GM19463 (cell line): ENCODE measurements at regions not wholly inside any gene's neighbourhood (a gene's known extent, or its start where the extent isn't known, plus 50 kb on each side); places are given as distances from the start of the nearest gene placed in this dataset.

Experiments
- ATAC-seq: cut with Tn5 transposase; IDR thresholded peaks from one replicate; pipeline ENCODE4 v1.9.1; 2021; ENCODE audit warnings: mild to moderate bottlenecking, moderate library complexity; ENCODE audit not compliant: unreplicated experiment

DNA sequence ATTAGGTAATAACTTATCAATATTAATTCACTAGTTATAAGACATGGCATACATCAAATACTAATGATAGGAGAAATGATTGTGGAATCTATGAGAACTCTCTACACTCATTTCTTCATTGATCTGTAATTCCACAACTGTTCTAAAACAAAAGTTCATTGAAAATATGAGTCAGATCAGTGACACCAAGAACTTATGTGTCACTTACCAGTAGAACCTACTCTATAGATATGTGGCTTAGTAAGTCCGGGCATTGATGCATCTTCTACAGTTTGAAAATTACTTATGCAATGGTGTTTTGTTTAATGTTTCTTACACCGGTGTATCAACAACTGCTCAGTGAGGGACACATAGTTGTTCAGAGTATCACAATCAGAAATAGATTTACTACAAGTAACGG is 520.3 kb downstream of the ARAP2 start:
- ATAC-seq, result no peak

DNA sequence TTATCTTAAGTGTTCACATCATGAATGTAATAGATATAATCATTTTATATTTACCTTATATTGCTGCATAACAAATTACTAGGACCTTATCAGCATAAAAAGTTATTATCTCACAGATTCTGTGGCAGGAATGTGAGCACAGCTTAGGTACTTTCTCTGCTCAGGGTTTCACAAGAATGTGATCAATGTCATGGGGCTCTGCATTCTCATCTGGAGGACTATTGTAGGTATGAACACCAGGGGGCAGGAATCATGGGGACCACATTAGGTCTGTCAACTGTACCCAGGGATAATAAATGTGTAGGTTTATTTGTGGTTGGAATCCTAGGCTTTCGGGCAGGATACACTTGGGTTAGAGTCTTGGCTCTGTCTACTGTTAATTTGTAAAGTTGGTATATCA is 519.2 kb downstream of the ARAP2 start:
- ATAC-seq, result no peak

GRCh38 chr4:35730414-35730813 is 513.9 kb downstream of the ARAP2 start:
- no peak for ATAC-seq

DNA sequence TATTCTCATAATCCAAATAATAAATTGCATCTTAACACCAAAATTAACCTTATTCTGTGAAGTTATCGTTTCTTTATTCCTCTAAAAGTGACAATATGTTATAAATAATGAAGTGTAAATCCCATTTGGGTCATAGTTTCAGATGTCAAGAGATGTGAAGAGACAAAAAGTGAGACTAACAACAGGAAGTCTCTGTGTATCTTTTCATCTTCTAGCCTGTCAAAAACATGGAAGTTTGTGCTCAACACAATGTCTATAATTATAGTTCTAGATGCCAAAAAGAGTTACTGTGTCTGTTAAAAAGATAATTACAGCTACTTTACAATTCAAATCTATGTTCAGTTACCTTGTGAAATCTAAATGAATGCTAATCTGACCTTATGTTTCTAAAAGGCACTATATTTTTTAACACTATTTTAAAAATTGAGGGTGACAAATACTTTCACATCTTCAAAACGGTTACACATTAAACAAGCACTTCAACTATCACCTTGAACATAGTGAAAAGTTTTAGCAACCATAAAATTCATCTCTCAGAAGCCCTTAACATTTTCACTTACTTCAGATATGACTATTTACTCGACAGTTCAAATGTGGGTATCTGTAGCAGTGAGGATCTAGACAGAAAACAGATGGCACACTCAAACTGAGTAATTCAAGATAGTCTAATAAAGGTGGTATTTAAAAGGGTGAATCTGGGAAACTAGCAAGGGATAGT is 509.8 kb downstream of the ARAP2 start:
- peak; percentile 79 for ATAC-seq

DNA sequence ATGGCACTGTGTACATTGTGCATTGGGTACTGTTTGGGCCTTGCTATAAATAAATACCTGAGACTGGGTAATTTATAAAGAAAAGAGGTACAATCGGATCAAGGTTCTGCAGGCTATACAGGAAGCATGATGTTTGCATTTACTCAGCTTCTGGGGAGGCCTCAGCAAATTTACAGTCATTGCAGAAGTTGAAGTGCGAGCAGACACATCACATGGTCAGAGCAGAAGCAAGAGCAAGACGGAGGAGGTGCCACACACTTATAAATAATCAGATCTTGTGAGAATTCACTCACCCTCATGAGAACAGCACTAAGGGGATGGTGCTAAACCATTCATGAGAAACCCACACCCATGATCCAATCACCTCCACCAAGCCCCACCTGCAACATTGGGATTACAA is 505.0 kb downstream of the ARAP2 start:
- ATAC-seq, result no peak

DNA sequence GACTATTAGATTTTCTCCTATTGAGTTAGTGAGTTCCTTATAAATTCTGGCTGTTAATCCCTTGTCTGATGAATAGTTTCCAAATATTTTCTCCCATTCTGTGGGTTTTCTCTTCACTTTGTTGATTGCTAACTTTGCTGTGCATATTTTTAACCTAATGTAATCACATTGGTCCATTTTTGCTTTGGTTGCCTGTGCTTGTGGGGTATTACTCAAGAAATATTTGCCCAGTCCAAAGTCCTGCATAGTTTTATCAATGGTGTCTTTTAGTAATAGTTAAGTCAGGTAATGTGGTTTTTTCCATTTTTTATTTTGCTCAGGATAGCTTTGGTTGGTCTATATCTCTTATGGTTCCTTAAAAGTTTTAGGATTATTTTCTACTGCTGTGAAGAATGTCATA is 490.3 kb downstream of the ARAP2 start:
- no peak for ATAC-seq

GRCh38 chr4:35757836-35758235 is 486.5 kb downstream of the ARAP2 start:
- no peak for ATAC-seq

DNA sequence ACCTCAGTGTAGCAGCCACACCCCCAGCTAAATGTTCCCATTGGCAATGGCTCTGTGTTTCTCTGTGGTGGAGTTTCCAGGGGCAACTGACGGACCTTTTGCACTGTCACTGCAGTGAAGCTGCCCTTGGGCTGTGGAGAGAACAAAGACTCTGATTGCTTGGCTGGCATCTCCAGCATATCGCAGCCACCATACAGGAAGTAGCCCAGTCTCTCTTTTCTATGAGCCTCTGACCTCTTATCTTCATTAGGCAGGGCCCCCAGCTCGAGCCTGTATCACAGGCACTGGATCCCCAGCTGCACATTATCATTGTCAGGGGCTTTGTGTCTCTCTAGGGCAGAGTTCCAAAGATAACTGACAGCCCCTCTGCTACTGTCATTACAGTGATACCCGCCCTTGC is 483.5 kb downstream of the ARAP2 start:
- ATAC-seq, result no peak

GRCh38 chr4:35771571-35771970 is 472.7 kb downstream of the ARAP2 start:
- ATAC-seq, result no peak

- ATAC-seq, result no peak
Observed at GRCh38 chr4:35772291-35772690, 472.0 kb downstream of the ARAP2 start.

GRCh38 chr4:35789899-35790574 is 454.3 kb downstream of the ARAP2 start:
- ATAC-seq, result no peak

- ATAC-seq, result no peak
Observed at GRCh38 chr4:35793045-35793722, 451.1 kb downstream of the ARAP2 start.

GRCh38 chr4:35793766-35794165 is 450.5 kb downstream of the ARAP2 start:
- ATAC-seq, result no peak

DNA sequence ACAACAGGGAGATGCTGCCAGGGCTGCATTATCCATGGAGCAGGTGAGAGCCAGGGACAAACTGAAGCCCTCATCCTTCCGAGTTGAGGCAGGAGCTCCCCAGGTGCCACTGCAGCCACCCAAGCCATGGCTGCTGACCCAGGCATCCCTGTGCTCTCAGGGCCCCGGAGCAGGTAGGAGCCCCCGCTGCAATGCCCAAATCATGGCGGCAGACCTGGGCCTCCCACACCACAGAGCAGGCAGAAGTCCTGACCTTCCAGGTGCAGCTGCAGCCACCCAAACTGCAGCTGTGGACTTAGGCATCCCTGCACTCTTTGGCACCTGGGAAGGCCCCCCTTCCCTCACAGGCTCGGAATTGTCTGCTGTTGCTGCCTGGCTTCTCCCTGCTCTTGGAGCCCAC is 443.6 kb downstream of the ARAP2 start:
- ATAC-seq, result no peak

GRCh38 chr4:35802644-35803043 is 441.7 kb downstream of the ARAP2 start:
- ATAC-seq, result no peak

DNA sequence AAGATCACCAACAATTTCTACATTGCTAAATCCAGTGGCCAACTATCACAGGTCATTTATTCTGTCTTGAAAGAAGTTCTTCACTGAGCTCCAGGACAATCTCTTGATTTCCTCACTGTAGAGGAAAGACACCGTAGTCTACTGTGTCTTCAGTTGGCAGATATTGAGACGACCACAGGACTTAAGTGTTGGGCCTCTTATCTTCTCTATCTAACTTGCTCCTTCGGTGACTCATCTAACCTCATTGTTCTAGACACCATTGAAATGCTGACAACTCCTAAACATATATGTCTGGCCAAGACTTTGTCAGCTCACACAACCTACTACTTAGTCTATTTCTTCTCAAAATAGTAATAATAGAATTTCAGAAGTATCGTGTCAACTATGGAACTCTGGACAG is 425.8 kb downstream of the ARAP2 start:
- no peak for ATAC-seq

DNA sequence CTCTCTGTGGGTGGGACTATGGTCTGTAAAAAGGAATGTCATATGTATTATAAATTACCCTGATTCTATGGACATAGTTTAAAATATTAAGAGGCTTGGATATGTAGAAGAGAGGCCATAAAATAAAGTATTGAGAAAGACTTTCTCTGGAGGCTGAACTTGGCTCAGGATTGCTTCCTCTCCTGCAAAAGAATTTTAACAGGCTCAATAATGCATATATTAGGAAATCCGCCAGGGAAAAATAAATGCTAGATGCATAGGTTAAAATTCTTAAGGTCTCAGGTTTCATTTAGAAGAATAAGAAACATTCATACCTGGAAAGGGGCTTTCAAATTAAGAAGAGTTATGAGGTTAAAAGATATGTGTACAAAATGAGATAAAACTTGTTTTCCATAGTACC is 424.3 kb downstream of the ARAP2 start:
- no peak for ATAC-seq

DNA sequence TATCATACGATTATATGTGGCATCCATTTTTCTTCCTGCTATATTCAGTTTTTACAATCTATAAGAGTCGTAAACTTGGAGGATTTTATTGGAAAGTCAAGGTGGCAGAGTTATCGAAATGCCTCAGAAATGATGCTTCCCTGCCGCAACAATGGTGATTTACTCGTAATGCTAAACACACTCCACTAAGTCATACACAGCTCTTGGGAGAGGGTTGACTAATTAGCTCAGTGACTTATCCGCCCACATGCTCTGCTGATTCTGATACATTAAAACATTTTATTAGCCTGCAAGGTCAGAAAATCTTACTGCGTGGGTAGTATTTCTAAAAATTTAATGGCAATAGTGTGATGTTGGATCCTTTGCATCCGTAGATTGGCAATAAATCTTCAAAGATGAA is 420.1 kb downstream of the ARAP2 start:
- no peak for ATAC-seq

- ATAC-seq, result no peak
Observed at GRCh38 chr4:35835893-35836292, 408.4 kb downstream of the ARAP2 start.

DNA sequence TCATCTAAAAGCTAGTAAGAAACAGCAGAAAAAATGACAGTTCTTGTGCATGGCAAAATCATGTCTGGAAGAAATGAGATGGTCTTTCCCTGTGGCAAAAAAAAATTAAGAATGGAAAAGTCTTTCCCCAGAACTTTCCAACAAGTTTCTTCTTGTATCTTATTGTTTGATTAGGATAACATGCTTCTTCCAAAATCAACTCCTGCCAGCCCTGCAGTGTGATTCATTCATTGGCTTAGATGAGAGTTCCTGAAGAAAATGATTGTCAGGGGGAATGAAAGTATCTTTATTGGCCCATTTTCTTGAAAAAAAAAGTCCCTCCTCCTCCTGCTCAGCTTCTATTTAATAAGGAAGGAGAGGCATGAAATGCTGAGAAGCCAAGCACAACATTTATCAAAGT is 407.7 kb downstream of the ARAP2 start:
- no peak for ATAC-seq

- no peak for ATAC-seq
Observed at GRCh38 chr4:35867057-35867456, 377.3 kb downstream of the ARAP2 start.

GRCh38 chr4:35872273-35872672 is 372.0 kb downstream of the ARAP2 start:
- ATAC-seq, result no peak
